H9 (cell line): ENCODE measurements at regions not wholly inside any gene's neighbourhood (a gene's known extent, or its start where the extent isn't known, plus 50 kb on each side); places are given as distances from the start of the nearest gene placed in this dataset.

Experiments used
- DNase-seq: peaks from one replicate; pipeline ENCODE4 v3.0.0-alpha.2; 2017
- H2AFZ ChIP-seq: one replicate; pipeline ENCODE4 v1.6.1; 2013; ENCODE audit warnings: mild to moderate bottlenecking, low read length, control low read depth, moderate library complexity
- H2AK5ac ChIP-seq: 2 replicates; pipeline ENCODE4 v1.6.1; 2013; ENCODE audit warnings: low read length, control low read depth, mixed read lengths; ENCODE audit not compliant: insufficient read length
- H2BK120ac ChIP-seq: one replicate; pipeline ENCODE4 v1.6.1; 2013; ENCODE audit warnings: low read depth, mild to moderate bottlenecking, low read length, control low read depth, inconsistent platforms; ENCODE audit not compliant: poor library complexity, severe bottlenecking
- H2BK12ac ChIP-seq: 2 replicates; pipeline ENCODE4 v1.6.1; 2013; ENCODE audit warnings: low read length, control low read depth, mixed read lengths, low read depth; ENCODE audit not compliant: insufficient read length
- H2BK15ac ChIP-seq: 2 replicates; pipeline ENCODE4 v1.6.1; 2013; ENCODE audit warnings: low read depth, low read length, control low read depth
- H2BK20ac ChIP-seq: one replicate; pipeline ENCODE4 v1.6.1; 2013; ENCODE audit warnings: low read depth, mild to moderate bottlenecking, low read length, control low read depth, inconsistent platforms; ENCODE audit not compliant: poor library complexity, severe bottlenecking
- H2BK5ac ChIP-seq: 2 replicates; pipeline ENCODE4 v1.6.1; 2013; ENCODE audit warnings: low read length, control low read depth, mixed read lengths; ENCODE audit not compliant: insufficient read length
- H3K14ac ChIP-seq: 2 replicates; pipeline ENCODE4 v1.6.1; 2013; ENCODE audit warnings: low read length, control low read depth; ENCODE audit not compliant: insufficient read depth
- H3K18ac ChIP-seq: 2 replicates; pipeline ENCODE4 v1.6.1; 2013; ENCODE audit warnings: low read depth, mild to moderate bottlenecking, mixed read lengths, low read length, control low read depth; ENCODE audit not compliant: insufficient read length
- H3K23ac ChIP-seq: 2 replicates; pipeline ENCODE4 v1.6.1; 2013; ENCODE audit warnings: low read length, control low read depth, mixed read lengths, low read depth; ENCODE audit not compliant: insufficient read length
- H3K23me2 ChIP-seq: 2 replicates; pipeline ENCODE4 v1.6.1; 2013; ENCODE audit warnings: low read depth, mild to moderate bottlenecking, mixed read lengths, low read length, control low read depth; ENCODE audit not compliant: insufficient read length, poor library complexity, severe bottlenecking
- H3K27ac ChIP-seq: 2 replicates; pipeline ENCODE4 v1.5.1; 2013; ENCODE audit warnings: low read length, control low read depth, mixed read lengths, low read depth; ENCODE audit not compliant: insufficient read length
- H3K27me3 ChIP-seq: 2 replicates; pipeline ENCODE4 v1.6.1; 2013; ENCODE audit warnings: low read length, control low read depth, inconsistent platforms; ENCODE audit not compliant: insufficient read depth
- H3K4ac ChIP-seq: 2 replicates; pipeline ENCODE4 v1.6.1; 2013; ENCODE audit warnings: low read depth, mild to moderate bottlenecking, control low read depth, inconsistent platforms, low read length, moderate library complexity
- H3K4me1 ChIP-seq: 2 replicates; pipeline ENCODE4 v1.6.1; 2013; ENCODE audit warnings: low read length, control low read depth, inconsistent platforms; ENCODE audit not compliant: insufficient read depth
- H3K4me2 ChIP-seq: 2 replicates; pipeline ENCODE4 v1.6.1; 2013; ENCODE audit warnings: low read length, control low read depth, mixed read lengths; ENCODE audit not compliant: insufficient read length, insufficient read depth
- H3K56ac ChIP-seq: 2 replicates; pipeline ENCODE4 v1.6.1; 2013; ENCODE audit warnings: low read depth, mild to moderate bottlenecking, mixed read lengths, low read length, control low read depth; ENCODE audit not compliant: insufficient read length
- H3K79me1 ChIP-seq: 2 replicates; pipeline ENCODE4 v1.6.1; 2013; ENCODE audit warnings: low read depth, mild to moderate bottlenecking, moderate library complexity, low read length, control low read depth, inconsistent platforms; ENCODE audit not compliant: insufficient read depth, poor library complexity, severe bottlenecking
- H3K79me2 ChIP-seq: 2 replicates; pipeline ENCODE4 v1.6.1; 2013; ENCODE audit warnings: low read length, control low read depth, inconsistent platforms; ENCODE audit not compliant: insufficient read depth
- H3K9ac ChIP-seq: 2 replicates; pipeline ENCODE4 v1.6.1; 2013; ENCODE audit warnings: low read length, control low read depth, mixed read lengths; ENCODE audit not compliant: insufficient read length; ENCODE audit errors: extremely low read depth
- H3K9me3 ChIP-seq: one replicate; pipeline ENCODE4 v1.6.1; 2013; ENCODE audit warnings: low read depth, low read length, inconsistent platforms; ENCODE audit not compliant: control insufficient read depth
- H3T11ph ChIP-seq: one replicate; pipeline ENCODE4 v1.6.1; 2013; ENCODE audit warnings: mild to moderate bottlenecking, low read length, control low read depth, inconsistent platforms
- H4K20me1 ChIP-seq: one replicate; pipeline ENCODE4 v1.6.1; 2013; ENCODE audit not compliant: control insufficient read depth, insufficient read length, insufficient read depth
- H4K5ac ChIP-seq: 2 replicates; pipeline ENCODE4 v1.6.1; 2013; ENCODE audit warnings: low read depth, mild to moderate bottlenecking, mixed read lengths, low read length, control low read depth; ENCODE audit not compliant: insufficient read length
- H4K8ac ChIP-seq: replicated peaks from 2 replicates; pipeline ENCODE4 v1.6.1; 2013; ENCODE audit warnings: low read length, control low read depth, mixed read lengths, low read depth; ENCODE audit not compliant: insufficient read length
- H4K91ac ChIP-seq: 2 replicates; pipeline ENCODE4 v1.6.1; 2013; ENCODE audit warnings: low read depth, mild to moderate bottlenecking, moderate library complexity, mixed read lengths, low read length, control low read depth; ENCODE audit not compliant: insufficient read length
- H3K27ac Mint-ChIP-seq, 3 experiments: 2 replicates in 2 of 3; 3 replicates in 1 of 3; pipeline ENCODE4 v1.8.0; 2020 to 2021; ENCODE audit warnings: mixed read lengths in 3 of 3, mild to moderate bottlenecking in 1 of 3, moderate library complexity in 1 of 3
- H3K27me3 Mint-ChIP-seq: 2 replicates; pipeline ENCODE4 v1.8.0; 2021; ENCODE audit warnings: low read depth, mild to moderate bottlenecking, moderate library complexity, mixed read lengths
- H3K36me3 Mint-ChIP-seq, 3 experiments: 2 replicates in 2 of 3; 3 replicates in 1 of 3; pipeline ENCODE4 v1.8.0; 2020 to 2021; ENCODE audit warnings: low read depth in 3 of 3, mixed read lengths in 3 of 3; ENCODE audit not compliant: insufficient read depth in 1 of 3
- H3K4me1 Mint-ChIP-seq, 2 experiments: 2 replicates each; pipeline ENCODE4 v1.8.0; 2020; ENCODE audit warnings: mixed read lengths in 2 of 2
- H3K4me3 Mint-ChIP-seq, 2 experiments: 2 replicates in 1 of 2; 3 replicates in 1 of 2; pipeline ENCODE4 v1.8.0; 2020 to 2021; ENCODE audit warnings: mild to moderate bottlenecking in 2 of 2, mixed read lengths in 2 of 2, moderate library complexity in 1 of 2
- H3K9me3 Mint-ChIP-seq, 2 experiments: 2 replicates in 1 of 2; 3 replicates in 1 of 2; pipeline ENCODE4 v1.8.0; 2020; ENCODE audit warnings: mild to moderate bottlenecking in 2 of 2, mixed read lengths in 2 of 2, moderate library complexity in 1 of 2
- TF ChIP-seq, protein P1 (sequence below): fragments of 200-600 bp; sonication (generic); conservative IDR thresholded peaks from 3 replicates; pipeline ENCODE4 v1.8.0; 2021; ENCODE audit warnings: antibody characterized with exemption, mild to moderate bottlenecking

DNA sequence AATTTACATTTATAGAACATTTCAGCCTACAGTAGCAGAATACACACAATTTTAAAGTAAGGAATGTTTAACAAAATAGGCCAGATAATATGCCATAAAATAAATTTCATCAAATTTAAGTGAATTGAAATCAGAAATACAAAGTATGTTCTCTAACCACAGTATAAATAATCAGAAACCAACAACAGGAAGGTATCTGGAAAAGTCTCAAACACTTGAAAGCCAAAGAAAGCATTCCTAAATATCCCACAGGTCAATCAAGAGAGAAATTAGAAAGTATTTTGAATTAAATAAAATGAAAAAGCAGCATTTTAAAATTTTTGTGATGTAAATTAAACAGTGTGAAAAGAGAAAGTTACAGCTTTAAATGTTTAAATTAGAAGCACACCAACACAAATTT lies 899.2 kb downstream of the PDHA2 start:
- TF ChIP-seq, protein P1, sequence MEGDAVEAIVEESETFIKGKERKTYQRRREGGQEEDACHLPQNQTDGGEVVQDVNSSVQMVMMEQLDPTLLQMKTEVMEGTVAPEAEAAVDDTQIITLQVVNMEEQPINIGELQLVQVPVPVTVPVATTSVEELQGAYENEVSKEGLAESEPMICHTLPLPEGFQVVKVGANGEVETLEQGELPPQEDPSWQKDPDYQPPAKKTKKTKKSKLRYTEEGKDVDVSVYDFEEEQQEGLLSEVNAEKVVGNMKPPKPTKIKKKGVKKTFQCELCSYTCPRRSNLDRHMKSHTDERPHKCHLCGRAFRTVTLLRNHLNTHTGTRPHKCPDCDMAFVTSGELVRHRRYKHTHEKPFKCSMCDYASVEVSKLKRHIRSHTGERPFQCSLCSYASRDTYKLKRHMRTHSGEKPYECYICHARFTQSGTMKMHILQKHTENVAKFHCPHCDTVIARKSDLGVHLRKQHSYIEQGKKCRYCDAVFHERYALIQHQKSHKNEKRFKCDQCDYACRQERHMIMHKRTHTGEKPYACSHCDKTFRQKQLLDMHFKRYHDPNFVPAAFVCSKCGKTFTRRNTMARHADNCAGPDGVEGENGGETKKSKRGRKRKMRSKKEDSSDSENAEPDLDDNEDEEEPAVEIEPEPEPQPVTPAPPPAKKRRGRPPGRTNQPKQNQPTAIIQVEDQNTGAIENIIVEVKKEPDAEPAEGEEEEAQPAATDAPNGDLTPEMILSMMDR, result no peak
- Histone ChIP-seq H3K79me2 (no peaks in the 10 kb centered on the region), H2AFZ (no peak overlapping the region), H3K79me1 (no peaks in the 10 kb centered on the region), H3K14ac (no peak overlapping the region), H3K9ac (no peak overlapping the region), H3K23ac (no peak overlapping the region), H3K4me2 (no peak overlapping the region), H2BK20ac (no peak overlapping the region), H3K4me1 (no peaks in the 10 kb centered on the region), H3T11ph (no peak overlapping the region), H3K27me3 (no peaks in the 10 kb centered on the region), H4K91ac (no peak overlapping the region), H3K56ac (no peak overlapping the region), H4K5ac (no peak overlapping the region), H3K4ac (no peak overlapping the region), H3K18ac (no peak overlapping the region), H2BK15ac (no peak overlapping the region), H4K20me1 (no peaks in the 10 kb centered on the region), H3K27ac (no peak overlapping the region), H2BK5ac (no peak overlapping the region), H2AK5ac (no peak overlapping the region), H3K23me2 (no peaks in the 10 kb centered on the region), H2BK120ac (no peak overlapping the region), H2BK12ac (no peak overlapping the region), H3K9me3 (peaks cover 9% of the 10 kb centered on the region), H4K8ac (no peak overlapping the region)
- Mint-ChIP-seq H3K9me3 (peaks cover 43 to 50% of the 10 kb centered on the region in 2 experiments), H3K27me3 (no peaks in the 10 kb centered on the region), H3K27ac (peak overlapping the region in 1 of 3 experiments; percentile 41; a peak in 2 of 7 replicates), H3K4me3 (no peak overlapping the region), H3K36me3 (peaks cover 27 to 71% (median 43%) of the 10 kb centered on the region in 3 experiments), H3K4me1 (peaks cover 5 to 13% of the 10 kb centered on the region in 2 experiments)
- DNase-seq, result no peak
